ENCODE measurements at regions not wholly inside any gene's neighbourhood (a gene's known extent, or its start where the extent isn't known, plus 50 kb on each side); places are given as distances from the start of the nearest gene placed in this dataset.

DNA sequence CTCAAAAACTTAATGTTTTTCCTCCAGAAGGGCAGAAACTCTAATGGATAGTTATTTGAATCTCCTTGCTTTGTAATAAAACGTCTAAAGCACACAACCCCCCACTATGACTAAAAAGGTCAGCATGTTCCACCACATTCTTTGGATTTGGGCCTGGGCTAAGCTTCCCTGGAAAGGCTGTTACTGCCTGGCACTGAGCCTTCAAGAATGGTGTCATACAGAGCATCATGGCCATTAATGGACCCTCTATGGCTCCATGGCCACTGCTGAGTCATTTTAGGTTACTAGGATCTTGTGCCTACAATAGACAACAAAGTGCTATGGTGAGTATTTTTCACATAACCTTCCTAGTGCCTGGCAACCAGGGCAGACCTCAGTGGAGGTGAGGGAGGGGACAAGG is 242.6 kb upstream of the FAT3 start:
- Histone ChIP-seq H3K4me1 (ENCODE audit: control insufficient read depth in 1 of 2, insufficient read depth in 2 of 2, low read length in 2 of 2) (no peaks in the 10 kb centered on the region), H3K36me3 (replicated peaks in 1 of 2; ENCODE audit: control insufficient read depth in 1 of 2, insufficient read depth in 2 of 2, low read length in 2 of 2) (no peaks in the 10 kb centered on the region), H3K9ac (ENCODE audit: insufficient read depth, low read length, poor library complexity, severe bottlenecking) (no peak overlapping the region), H3K27me3 (ENCODE audit: control insufficient read depth in 2 of 2, insufficient read depth in 2 of 2, low read length in 2 of 2) (no peaks in the 10 kb centered on the region), H3K9me3 (replicated peaks in 1 of 2; ENCODE audit: control insufficient read depth in 1 of 2, insufficient read depth in 1 of 2, low read length in 2 of 2) (peaks cover 12 to 17% of the 10 kb centered on the region in 2 donors), H3K79me2 (ENCODE audit: insufficient read depth, low read length) (no peaks in the 10 kb centered on the region), H4K20me1 (ENCODE audit: insufficient read depth, low read length) (no peaks in the 10 kb centered on the region), H3K4me3 (replicated peaks in 1 of 3; ENCODE audit: low read depth in 2 of 3, low read length in 3 of 3) (no peak overlapping the region), H3K4me2 (replicated peaks; ENCODE audit: extremely low read depth, low read length, poor library complexity, severe bottlenecking) (no peak overlapping the region), H3K27ac (ENCODE audit: low read depth in 1 of 2, low read length in 2 of 2) (no peak overlapping the region), H2AFZ (ENCODE audit: insufficient read depth, low read depth, low read length, poor library complexity, severe bottlenecking) (no peak overlapping the region)
- DNase-seq = no peak
- no CpG with 5 or more reads among the region's 1 CpG for WGBS (ENCODE audit: insufficient coverage)
- Mint-ChIP-seq H3K4me3 (no peak overlapping the region), H3K36me3 (no peaks in the 10 kb centered on the region), H3K9me3 (peaks cover 2 to 13% (median 4%) of the 10 kb centered on the region in 7 donors), H3K27me3 (ENCODE audit: low read depth in 3 of 3) (no peaks in the 10 kb centered on the region), H3K27ac (no peak overlapping the region), H3K4me1 (no peaks in the 10 kb centered on the region)
- intact Hi-C loops (cut with micrococcal nuclease) = no loop called here
- no peak for TF ChIP-seq CTCF (IDR thresholded peaks at IDR 0.05)

GRCh38 chr11:91979775-91980174 is 244.8 kb upstream of the FAT3 start:
- no peaks in the 10 kb centered on the region for H3K36me3 Mint-ChIP-seq
- Histone ChIP-seq H2AFZ (ENCODE audit: insufficient read depth, low read depth, low read length, poor library complexity, severe bottlenecking) (no peak overlapping the region), H3K4me1 (ENCODE audit: control insufficient read depth in 1 of 2, insufficient read depth in 2 of 2, low read length in 2 of 2) (no peaks in the 10 kb centered on the region), H3K4me2 (replicated peaks; ENCODE audit: extremely low read depth, low read length, poor library complexity, severe bottlenecking) (no peak overlapping the region), H3K27me3 (ENCODE audit: control insufficient read depth in 2 of 2, insufficient read depth in 2 of 2, low read length in 2 of 2) (no peaks in the 10 kb centered on the region), H4K20me1 (ENCODE audit: insufficient read depth, low read length) (no peaks in the 10 kb centered on the region), H3K27ac (ENCODE audit: low read depth in 1 of 2, low read length in 2 of 2) (no peak overlapping the region), H3K9me3 (replicated peaks in 1 of 2; ENCODE audit: control insufficient read depth in 1 of 2, insufficient read depth in 1 of 2, low read length in 2 of 2) (peaks cover 13% of the 10 kb centered on the region in 2 donors), H3K36me3 (replicated peaks in 1 of 2; ENCODE audit: control insufficient read depth in 1 of 2, insufficient read depth in 2 of 2, low read length in 2 of 2) (no peaks in the 10 kb centered on the region), H3K9ac (ENCODE audit: insufficient read depth, low read length, poor library complexity, severe bottlenecking) (no peak overlapping the region), H3K79me2 (ENCODE audit: insufficient read depth, low read length) (no peaks in the 10 kb centered on the region), H3K4me3 (replicated peaks in 1 of 3; ENCODE audit: low read depth in 2 of 3, low read length in 3 of 3) (no peak overlapping the region)
- intact Hi-C loops (cut with micrococcal nuclease) = no loop called here
- H3K4me3 Mint-ChIP-seq = no peak overlapping the region
- H3K27ac Mint-ChIP-seq = no peak overlapping the region
- peaks cover 0 to 7% (median 2%) of the 10 kb centered on the region in 7 donors for H3K9me3 Mint-ChIP-seq
- H3K27me3 Mint-ChIP-seq (ENCODE audit: low read depth in 3 of 3) = peaks cover 0 to 2% (median 0%) of the 10 kb centered on the region in 3 donors
- no peaks in the 10 kb centered on the region for H3K4me1 Mint-ChIP-seq
- no peak for TF ChIP-seq CTCF (IDR thresholded peaks at IDR 0.05)
- WGBS (ENCODE audit: insufficient coverage) = no CpG with 5 or more reads among the region's 1 CpG
- no peak for DNase-seq

All from CD14-positive monocyte (primary cell).